Thoracic aorta (tissue), 2 donors: ENCODE measurements at regions not wholly inside any gene's neighbourhood (a gene's known extent, or its start where the extent isn't known, plus 50 kb on each side); places are given as distances from the start of the nearest gene placed in this dataset.

ENCODE experiments used
- ATAC-seq: fragments of 150-250 bp; one replicate; pipeline ENCODE4 v1.8.0; 2017; ENCODE audit warnings: low read depth; ENCODE audit not compliant: insufficient number of reproducible peaks, low FRiP score
- DNase-seq: peaks from one replicate; pipeline ENCODE4 v3.0.0-alpha.2; 2020; ENCODE audit warnings: low spot score
- H3K27ac ChIP-seq, 2 donors: fragments of 200-600 bp; sonication (generic); 1 replicate in 1 of 2; 2 replicates in 1 of 2; pipeline ENCODE4 v1.5.1; 2016; ENCODE audit warnings: mild to moderate bottlenecking in 2 of 2, moderate library complexity in 2 of 2
- H3K27me3 ChIP-seq: fragments of 200-600 bp; sonication (generic); replicated peaks from 2 replicates; pipeline ENCODE4 v1.6.0; 2016; ENCODE audit warnings: mild to moderate bottlenecking; ENCODE audit not compliant: insufficient read depth
- H3K36me3 ChIP-seq: fragments of 200-600 bp; sonication (generic); one replicate; pipeline ENCODE4 v1.5.1; 2016
- H3K4me1 ChIP-seq, 2 donors: fragments of 200-600 bp; sonication (generic); 1 replicate in 1 of 2; 2 replicates in 1 of 2; pipeline versions ENCODE4 v1.5.1 to v1.6.0; 2016; ENCODE audit warnings: low read depth in 2 of 2, mild to moderate bottlenecking in 1 of 2; ENCODE audit not compliant: control insufficient read depth in 1 of 2
- H3K4me3 ChIP-seq: fragments of 200-600 bp; sonication (generic); 2 replicates; pipeline ENCODE4 v1.5.1; 2016; ENCODE audit warnings: mild to moderate bottlenecking
- H3K9me3 ChIP-seq: fragments of 200-600 bp; sonication (generic); 2 replicates; pipeline ENCODE4 v1.5.1; 2016
- TF ChIP-seq, protein P1 (sequence below): fragments of 200-600 bp; sonication (generic); IDR thresholded peaks from one replicate; pipeline ENCODE4 v1.5.1; 2019; ENCODE audit warnings: antibody characterized with exemption

DNA sequence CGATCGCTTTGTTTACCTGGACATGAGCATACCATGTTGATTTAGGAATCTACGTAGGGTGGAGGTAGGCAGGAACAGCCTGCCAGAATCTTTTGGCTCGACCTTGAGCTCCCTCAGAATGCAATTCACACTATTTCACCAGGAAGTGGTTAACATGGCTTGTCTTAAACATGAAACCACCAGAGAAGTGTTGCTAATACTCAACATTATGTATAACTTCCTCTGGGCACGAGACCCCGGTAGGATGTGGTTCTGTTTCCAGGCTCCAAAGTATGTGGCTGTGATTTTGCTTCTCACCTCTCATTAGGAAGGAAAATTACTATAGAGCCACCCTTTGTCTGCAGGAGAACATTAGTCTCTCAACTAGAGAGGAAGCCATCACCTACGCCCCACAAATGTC, 59.0 kb upstream of the VCX3B start:
- ATAC-seq (no peak), DNase-seq (no peak)
- TF ChIP-seq, protein P1, sequence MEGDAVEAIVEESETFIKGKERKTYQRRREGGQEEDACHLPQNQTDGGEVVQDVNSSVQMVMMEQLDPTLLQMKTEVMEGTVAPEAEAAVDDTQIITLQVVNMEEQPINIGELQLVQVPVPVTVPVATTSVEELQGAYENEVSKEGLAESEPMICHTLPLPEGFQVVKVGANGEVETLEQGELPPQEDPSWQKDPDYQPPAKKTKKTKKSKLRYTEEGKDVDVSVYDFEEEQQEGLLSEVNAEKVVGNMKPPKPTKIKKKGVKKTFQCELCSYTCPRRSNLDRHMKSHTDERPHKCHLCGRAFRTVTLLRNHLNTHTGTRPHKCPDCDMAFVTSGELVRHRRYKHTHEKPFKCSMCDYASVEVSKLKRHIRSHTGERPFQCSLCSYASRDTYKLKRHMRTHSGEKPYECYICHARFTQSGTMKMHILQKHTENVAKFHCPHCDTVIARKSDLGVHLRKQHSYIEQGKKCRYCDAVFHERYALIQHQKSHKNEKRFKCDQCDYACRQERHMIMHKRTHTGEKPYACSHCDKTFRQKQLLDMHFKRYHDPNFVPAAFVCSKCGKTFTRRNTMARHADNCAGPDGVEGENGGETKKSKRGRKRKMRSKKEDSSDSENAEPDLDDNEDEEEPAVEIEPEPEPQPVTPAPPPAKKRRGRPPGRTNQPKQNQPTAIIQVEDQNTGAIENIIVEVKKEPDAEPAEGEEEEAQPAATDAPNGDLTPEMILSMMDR: no peak
- Histone ChIP-seq H3K4me1 (peaks cover 4 to 11% of the 10 kb centered on the region in 2 donors), H3K27ac (peak overlapping the region in 1 of 2 donors; percentile 61), H3K36me3 (no peaks in the 10 kb centered on the region), H3K4me3 (no peak overlapping the region), H3K27me3 (no peaks in the 10 kb centered on the region), H3K9me3 (no peaks in the 10 kb centered on the region)

DNA sequence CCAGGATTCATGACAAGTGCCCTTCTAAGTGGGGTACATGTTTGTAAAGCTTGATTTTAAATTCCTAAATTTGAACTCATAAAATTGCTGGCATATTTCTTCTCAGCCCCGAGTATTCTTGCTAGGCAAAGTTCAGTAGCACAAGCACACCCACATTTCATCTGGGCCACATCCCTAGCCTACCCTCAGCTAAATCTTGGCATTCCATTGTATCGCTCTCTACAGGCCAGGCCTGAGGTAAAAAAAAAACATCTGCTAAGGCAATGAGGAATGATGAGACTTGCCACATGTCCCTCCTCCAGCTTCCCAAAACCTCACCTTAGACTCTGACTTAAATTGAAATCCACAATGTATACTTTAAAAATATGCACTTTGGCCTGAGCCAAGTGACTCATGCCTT, 51.4 kb upstream of the VCX3B start:
- ATAC-seq (no peak), DNase-seq (no peak)
- TF ChIP-seq, protein P1: no peak

More for the DNA sequence above, 51.4 kb upstream of the VCX3B start:
- no peaks in the 10 kb centered on the region for H3K9me3 ChIP-seq
- H3K36me3 ChIP-seq: no peaks in the 10 kb centered on the region
- no peak overlapping the region for H3K27ac ChIP-seq
- no peaks in the 10 kb centered on the region for H3K27me3 ChIP-seq
- no peaks in the 10 kb centered on the region for H3K4me1 ChIP-seq
- H3K4me3 ChIP-seq: no peak overlapping the region
